ENCODE measurements at regions not wholly inside any gene's neighbourhood (a gene's known extent, or its start where the extent isn't known, plus 50 kb on each side); places are given as distances from the start of the nearest gene placed in this dataset.
"Not testable (repeated sequence)": the region's sequence is repeated elsewhere in the genome, so short reads cannot be mapped to it uniquely, and the experiment has no call there.

GRCh38 chr5:107010060-107010459, 660.7 kb downstream of the EFNA5 start:
- TF ChIP-seq POLR2A (IDR thresholded peaks at IDR 0.05) (no peak), EP300 (IDR thresholded peaks at IDR 0.05) (no peak), POLR2AphosphoS5 (IDR thresholded peaks at IDR 0.05) (no peak)
- TF ChIP-seq, protein P1, sequence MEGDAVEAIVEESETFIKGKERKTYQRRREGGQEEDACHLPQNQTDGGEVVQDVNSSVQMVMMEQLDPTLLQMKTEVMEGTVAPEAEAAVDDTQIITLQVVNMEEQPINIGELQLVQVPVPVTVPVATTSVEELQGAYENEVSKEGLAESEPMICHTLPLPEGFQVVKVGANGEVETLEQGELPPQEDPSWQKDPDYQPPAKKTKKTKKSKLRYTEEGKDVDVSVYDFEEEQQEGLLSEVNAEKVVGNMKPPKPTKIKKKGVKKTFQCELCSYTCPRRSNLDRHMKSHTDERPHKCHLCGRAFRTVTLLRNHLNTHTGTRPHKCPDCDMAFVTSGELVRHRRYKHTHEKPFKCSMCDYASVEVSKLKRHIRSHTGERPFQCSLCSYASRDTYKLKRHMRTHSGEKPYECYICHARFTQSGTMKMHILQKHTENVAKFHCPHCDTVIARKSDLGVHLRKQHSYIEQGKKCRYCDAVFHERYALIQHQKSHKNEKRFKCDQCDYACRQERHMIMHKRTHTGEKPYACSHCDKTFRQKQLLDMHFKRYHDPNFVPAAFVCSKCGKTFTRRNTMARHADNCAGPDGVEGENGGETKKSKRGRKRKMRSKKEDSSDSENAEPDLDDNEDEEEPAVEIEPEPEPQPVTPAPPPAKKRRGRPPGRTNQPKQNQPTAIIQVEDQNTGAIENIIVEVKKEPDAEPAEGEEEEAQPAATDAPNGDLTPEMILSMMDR (IDR thresholded peaks at IDR 0.05), result no peak
- no peaks in the 10 kb centered on the region for H3K4me1 ChIP-seq
- no peaks in the 10 kb centered on the region for H3K9me3 ChIP-seq
- WGBS, 2 donors, result 96 to 97% methylated on average over 6 of the region's 6 CpGs
- H3K27me3 ChIP-seq, result no peaks in the 10 kb centered on the region
- no peaks in the 10 kb centered on the region for H3K36me3 ChIP-seq
- intact Hi-C loops (cut with DNase I), result no loop called here
- H3K27ac ChIP-seq, result no peak overlapping the region
- no peak for DNase-seq
- H3K4me3 ChIP-seq, result no peak overlapping the region

DNA sequence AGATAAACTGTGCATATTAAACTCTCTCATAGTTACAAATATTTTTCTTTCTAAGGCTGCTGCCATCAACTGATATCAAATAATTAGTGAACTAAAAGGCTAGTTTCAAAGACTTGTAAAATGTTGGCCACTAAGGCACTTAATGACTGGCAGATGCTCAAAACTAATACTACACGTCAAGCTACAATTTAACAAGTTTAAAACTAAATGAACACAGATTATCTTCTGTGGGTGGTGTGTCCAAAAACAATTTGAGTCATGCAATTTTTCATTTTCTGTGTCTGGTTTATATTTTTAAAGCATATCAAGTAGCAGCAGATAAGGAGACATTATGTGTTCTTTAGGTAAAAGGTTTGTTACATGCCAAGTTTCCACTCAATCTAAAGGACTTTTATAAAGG, 665.1 kb downstream of the EFNA5 start:
- TF ChIP-seq POLR2A (IDR thresholded peaks at IDR 0.05) (no peak), POLR2AphosphoS5 (IDR thresholded peaks at IDR 0.05) (no peak), EP300 (IDR thresholded peaks at IDR 0.05) (no peak)
- TF ChIP-seq, protein P1 (IDR thresholded peaks at IDR 0.05), result no peak
- Histone ChIP-seq H3K4me1 (no peaks in the 10 kb centered on the region), H3K27ac (no peak overlapping the region), H3K9me3 (no peaks in the 10 kb centered on the region), H3K36me3 (no peaks in the 10 kb centered on the region), H3K4me3 (no peak overlapping the region), H3K27me3 (no peaks in the 10 kb centered on the region)
- 0% methylated on average over 1 of the region's 1 CpG for WGBS, 2 donors
- intact Hi-C loops (cut with DNase I), result no loop called here
- no peak for DNase-seq

- intact Hi-C loops (cut with DNase I), result no loop called here
- DNase-seq, result no peak
- H3K36me3 ChIP-seq, result no peaks in the 10 kb centered on the region
- no peak for TF ChIP-seq POLR2AphosphoS5 (IDR thresholded peaks at IDR 0.05)
- TF ChIP-seq, protein P1 (IDR thresholded peaks at IDR 0.05), result no peak
- TF ChIP-seq POLR2A (IDR thresholded peaks at IDR 0.05), result no peak
- TF ChIP-seq EP300 (IDR thresholded peaks at IDR 0.05), result no peak
- no peak overlapping the region for H3K27ac ChIP-seq
- H3K4me3 ChIP-seq, result no peak overlapping the region
- no peaks in the 10 kb centered on the region for H3K27me3 ChIP-seq
- WGBS, 2 donors, result 86% methylated on average over 4 of the region's 4 CpGs
- no peaks in the 10 kb centered on the region for H3K9me3 ChIP-seq
- H3K4me1 ChIP-seq, result no peaks in the 10 kb centered on the region
Observed at GRCh38 chr5:107005161-107005560, 665.6 kb downstream of the EFNA5 start.

GRCh38 chr5:107002115-107002514, 668.6 kb downstream of the EFNA5 start:
- H3K4me1 ChIP-seq, result no peaks in the 10 kb centered on the region

DNA sequence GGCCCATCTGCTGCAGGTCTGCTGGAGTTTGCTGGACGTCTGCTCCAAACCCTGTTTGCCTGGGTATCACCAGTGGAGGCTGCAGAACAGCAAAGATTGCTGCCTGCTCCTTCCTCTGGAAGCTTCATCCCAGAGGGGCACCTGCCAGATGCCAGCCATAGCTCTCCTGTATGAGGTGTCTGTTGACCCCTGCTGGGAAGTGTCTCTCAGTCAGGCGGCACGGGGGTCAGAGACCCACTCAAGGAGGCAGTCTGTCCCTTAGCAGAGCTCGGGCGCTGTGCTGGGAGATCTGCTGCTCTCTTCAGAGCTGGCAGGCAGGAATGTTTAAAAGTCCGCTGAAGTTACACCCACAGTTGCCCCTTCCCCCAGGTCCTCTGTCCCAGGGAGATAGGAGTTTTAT, 671.2 kb downstream of the EFNA5 start:
- 91 to 93% methylated on average over 6 of the region's 6 CpGs for WGBS, 2 donors
- intact Hi-C loops (cut with DNase I); H3K9me3 ChIP-seq; H3K4me3 ChIP-seq; H3K36me3 ChIP-seq; H3K27ac ChIP-seq; H3K4me1 ChIP-seq; H3K27me3 ChIP-seq; DNase-seq: not testable (repeated sequence)

More at GRCh38 chr5:107002115-107002514, 668.6 kb downstream of the EFNA5 start:
- TF ChIP-seq, protein P1 (IDR thresholded peaks at IDR 0.05), result no peak
- TF ChIP-seq POLR2AphosphoS5 (IDR thresholded peaks at IDR 0.05) (no peak), POLR2A (IDR thresholded peaks at IDR 0.05) (no peak), EP300 (IDR thresholded peaks at IDR 0.05) (no peak)
- H3K36me3 ChIP-seq, result no peaks in the 10 kb centered on the region
- DNase-seq, result no peak
- no peaks in the 10 kb centered on the region for H3K27me3 ChIP-seq
- intact Hi-C loops (cut with DNase I), result no loop called here
- H3K27ac ChIP-seq, result no peak overlapping the region
- H3K9me3 ChIP-seq, result no peaks in the 10 kb centered on the region
- no peak overlapping the region for H3K4me3 ChIP-seq

Measured in sigmoid colon (tissue), 6 donors.